OCI-LY3 (cell line): ENCODE measurements at regions not wholly inside any gene's neighbourhood (a gene's known extent, or its start where the extent isn't known, plus 50 kb on each side); places are given as distances from the start of the nearest gene placed in this dataset.

Experiments used
- CTCF ChIP-seq: fragments of 200-600, 300-600 bp; sonication (generic); IDR thresholded peaks from 2 replicates; pipeline ENCODE4 v1.5.1; 2014; ENCODE audit warnings: antibody characterized with exemption, low read length, low read depth
- EZH2phosphoT487 ChIP-seq: fragments of 200-600 bp; shearing (Covaris generic); IDR thresholded peaks from 2 replicates; pipeline ENCODE4 v1.6.1; 2018; ENCODE audit warnings: antibody characterized with exemption, mixed run types, low read depth

- TF ChIP-seq CTCF (no peak), EZH2phosphoT487 (no peak)
These were observed 937.8 kb downstream of the KCNJ2 start for GRCh38 chr17:71107136-71107535.
